Activated CD8-positive, alpha-beta memory T cell treated with anti-CD3 and anti-CD28 coated beads, Interleukin-2, amount 50 U/mL, for 48 hours (primary cell): ENCODE measurements at regions not wholly inside any gene's neighbourhood (a gene's known extent, or its start where the extent isn't known, plus 50 kb on each side); places are given as distances from the start of the nearest gene placed in this dataset.
"Not testable (repeated sequence)": the region's sequence is repeated elsewhere in the genome, so short reads cannot be mapped to it uniquely, and the experiment has no call there.

Experiments used
- DNase-seq: peaks from one replicate; pipeline ENCODE4 v3.0.0-alpha.2; 2020

DNA sequence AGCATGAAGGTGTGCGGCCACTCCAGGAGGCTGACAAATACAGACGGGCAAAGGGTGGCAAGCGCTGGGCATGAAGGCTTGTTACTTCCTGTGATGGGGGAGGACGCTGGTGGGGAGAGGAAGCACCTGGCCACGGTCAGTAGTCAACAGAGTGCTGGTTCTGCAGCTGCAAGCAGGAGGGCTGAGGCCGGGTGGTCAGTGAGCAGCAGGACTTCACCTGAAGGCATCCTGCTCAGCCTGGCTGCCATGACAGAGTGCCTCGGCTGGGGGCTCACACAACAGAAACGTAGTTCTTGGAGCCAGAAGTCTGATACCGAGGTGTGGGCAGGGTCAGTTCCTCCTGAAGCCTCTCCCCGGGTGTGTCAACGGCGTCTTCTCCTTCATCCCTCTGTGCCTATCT is 118.6 kb upstream of the IRX4 start:
- DNase-seq = no peak

DNA sequence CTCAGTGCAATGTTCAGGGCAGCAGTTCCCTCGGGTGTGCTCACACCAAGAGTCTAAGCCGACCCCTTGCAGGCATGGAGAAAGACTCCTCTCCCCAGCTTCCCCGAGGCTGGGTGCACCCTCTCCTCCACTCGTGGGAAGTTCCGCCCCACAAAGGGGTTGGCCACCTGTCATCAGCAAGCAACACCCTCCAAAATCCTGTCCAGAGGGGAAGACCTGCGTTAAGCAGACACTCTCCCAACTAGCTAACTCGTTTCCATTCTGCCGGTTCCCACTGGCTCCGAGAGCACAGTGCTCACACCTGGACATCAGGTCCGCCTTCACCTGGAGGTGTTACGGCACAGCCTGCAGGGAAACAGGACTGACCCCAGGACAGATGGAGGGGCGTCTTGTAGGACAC is 117.9 kb upstream of the IRX4 start:
- no peak for DNase-seq

DNA sequence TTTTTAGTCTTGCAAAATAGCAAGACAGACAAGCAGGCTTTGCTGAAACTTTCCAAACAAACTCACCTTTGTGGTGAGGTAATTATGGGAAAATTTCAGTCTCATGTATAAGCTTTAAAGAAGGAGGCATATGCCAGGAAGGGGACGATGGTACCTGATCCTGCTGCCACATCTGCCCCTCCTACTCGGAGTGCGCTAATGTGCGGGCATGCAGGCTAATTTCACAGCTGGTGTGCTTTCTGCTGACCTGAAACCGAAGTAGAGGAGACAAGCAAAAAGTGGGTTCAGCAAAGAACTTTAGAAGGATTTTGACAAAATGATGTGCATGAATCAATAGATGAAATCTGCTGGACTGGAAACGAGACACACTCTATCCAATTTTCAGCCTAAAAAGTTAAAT is 117.1 kb upstream of the IRX4 start:
- no peak for DNase-seq

DNA sequence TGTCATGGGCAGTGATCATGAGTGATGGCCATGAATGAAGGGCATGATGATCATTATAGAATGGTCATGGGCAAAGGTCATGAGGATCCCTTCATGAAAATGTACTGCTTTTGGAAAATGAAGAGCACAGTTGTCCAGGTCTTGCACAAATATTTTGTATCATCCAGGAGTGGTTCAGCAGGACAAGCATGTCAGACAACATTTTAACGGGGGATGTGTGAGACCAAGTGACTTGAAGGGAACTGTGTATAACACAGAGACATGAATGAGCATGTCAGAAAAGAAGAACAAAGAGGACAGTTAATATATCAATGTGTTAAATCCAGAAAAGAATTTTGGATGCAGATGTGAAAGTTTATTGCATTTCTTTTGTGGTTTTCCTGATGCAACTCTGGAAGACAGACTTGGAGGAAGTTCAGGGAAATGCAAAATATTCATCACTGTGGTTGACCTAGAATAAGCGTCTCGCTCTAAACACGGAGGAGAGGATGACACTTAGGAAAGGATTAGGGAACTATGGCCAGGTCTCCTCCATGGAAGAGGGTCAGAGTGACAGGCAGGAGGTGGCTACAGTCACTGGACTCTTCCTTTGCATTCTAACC is 116.1 kb upstream of the IRX4 start:
- no peak for DNase-seq

DNA sequence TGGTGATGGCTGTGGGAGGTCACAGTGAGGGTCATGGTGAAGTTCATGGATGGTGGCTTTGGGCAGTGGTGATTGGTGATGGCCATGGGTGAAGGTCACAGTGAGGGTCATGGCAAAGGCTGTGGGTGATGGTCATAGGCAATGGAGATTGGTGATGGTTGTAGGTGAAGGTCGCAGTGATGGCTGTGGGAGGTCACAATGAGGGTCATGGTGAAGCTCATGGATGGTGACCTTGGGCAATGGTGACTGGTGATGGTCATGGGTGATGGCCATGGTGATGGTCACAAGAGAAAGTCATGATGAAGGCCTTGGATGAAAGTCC is 115.6 kb upstream of the IRX4 start:
- DNase-seq = no peak

DNA sequence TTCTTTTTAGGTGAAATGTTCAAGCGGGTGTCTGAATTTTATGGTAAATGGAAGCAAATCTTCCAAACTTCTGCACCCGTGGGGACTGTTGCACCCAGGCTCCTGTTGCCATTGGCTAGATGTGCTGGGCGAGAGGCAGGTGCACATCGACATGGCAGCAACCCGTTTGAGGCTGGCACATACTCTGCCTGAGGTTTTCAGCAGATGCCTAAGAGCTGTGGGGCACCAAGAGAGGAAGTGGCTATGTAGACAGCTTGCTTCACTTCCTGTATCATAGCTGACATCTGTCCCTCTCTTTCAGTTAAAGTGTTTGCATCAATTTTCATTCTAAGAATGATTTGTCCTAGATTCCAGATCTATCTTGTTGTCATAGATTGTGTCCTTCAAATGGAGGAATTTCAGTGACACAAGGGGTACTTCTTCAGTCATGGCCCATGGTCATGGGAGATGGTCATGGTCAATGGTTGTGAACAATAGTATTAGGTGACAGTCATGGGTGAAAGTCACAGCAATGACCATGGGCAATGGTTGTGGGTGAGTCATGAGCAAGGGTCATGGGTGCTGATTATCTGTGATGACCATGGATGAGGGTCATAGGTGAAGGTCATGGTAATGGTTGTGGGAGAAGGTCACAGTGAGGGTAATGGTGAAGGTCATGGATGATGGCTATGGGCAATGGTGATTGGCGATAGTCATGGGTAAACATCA is 115.1 kb upstream of the IRX4 start:
- DNase-seq = no peak

DNA sequence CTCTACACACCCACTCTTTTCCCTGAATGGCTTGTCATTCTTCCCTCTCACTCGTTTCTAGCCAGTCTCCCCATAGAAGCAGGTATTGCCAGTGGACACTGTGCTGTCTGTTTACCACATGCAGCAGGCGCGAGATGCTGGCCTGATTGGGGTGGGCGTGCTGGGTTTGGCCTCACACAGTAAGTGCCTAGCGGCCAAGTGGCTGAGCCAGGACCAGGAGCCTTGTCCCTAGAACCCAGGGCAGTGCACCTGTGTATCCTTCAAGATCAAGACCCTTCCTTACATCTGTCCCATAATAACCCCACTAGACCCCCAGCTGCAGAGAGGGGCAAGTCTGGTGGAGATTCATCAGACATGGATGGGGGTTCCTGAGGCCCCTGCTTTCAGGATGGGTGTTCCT is 112.8 kb upstream of the IRX4 start:
- DNase-seq = no peak

DNA sequence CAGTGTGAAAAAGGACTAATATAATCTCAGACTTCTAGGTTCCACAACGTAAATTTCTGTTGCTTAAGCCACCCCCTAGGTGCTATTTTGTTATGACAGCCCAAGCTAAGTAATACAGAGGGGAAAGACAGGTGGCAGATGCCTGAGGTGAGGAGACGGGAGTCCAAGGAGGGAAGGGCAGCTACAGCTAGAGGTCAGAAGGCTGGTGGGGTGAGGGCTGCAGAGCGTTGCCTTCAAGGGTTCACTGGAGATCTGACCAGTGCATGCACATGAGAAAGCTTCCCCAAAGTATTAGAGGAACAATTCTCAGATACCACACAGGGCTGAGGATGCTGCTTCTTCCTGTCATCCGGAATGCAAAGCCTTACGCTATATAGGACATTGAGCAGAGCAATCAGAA is 104.7 kb upstream of the IRX4 start:
- no peak for DNase-seq

DNA sequence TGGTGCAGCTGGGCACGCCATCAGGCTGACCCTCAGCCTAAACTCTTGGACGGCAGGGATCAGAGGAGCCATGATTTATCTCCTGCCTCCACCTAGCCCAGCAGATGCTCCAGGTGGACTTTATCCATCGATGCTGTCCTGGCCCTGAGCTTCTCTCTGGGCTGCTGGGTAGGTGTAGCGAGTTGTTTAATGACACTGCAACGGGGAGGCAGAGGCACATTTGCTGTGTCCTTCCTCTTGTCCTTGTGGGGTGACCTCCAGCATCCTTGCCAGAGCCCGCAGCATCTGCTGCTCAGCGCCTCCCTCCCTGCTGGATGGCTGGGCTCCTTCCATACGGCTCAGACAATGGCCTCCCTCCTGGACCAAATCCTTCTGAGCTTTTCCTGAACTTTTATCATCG is 103.1 kb upstream of the IRX4 start:
- DNase-seq = no peak

DNA sequence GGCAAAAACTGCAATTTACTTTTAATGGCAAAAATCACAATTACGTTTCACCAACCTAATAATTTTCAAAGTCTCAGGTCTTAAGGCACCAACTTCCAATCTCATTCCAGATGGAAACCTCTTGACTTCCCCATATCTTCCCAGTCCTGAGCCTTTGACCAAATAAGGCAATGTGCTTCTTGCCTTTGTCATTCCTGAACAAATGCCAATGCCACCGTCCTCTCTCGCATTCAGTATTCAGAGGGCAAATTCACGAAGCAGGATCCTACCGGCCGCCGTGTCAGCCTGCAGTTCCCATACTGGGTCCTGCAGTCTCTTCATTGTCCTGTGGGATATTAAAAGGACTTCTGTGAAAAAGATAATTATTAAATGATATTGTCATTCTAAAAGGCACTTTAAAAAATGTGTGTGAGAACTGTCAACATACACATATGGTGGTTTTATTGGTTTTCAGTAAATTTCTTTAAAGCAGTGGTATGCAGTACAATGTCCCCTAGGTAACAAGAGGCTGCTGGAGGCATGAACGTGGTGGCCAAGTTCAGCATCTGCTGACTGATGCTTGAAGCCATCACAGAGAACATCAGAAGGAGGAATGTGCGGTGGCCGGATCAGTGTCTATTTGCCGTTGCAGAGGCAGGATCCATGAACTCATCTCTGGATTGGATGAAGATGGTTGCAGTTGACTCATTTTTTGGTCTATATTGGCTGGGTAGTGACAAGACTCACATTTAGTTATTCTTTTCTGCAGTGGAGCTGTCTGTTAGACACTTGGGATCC is 101.4 kb upstream of the IRX4 start:
- DNase-seq = no peak

DNA sequence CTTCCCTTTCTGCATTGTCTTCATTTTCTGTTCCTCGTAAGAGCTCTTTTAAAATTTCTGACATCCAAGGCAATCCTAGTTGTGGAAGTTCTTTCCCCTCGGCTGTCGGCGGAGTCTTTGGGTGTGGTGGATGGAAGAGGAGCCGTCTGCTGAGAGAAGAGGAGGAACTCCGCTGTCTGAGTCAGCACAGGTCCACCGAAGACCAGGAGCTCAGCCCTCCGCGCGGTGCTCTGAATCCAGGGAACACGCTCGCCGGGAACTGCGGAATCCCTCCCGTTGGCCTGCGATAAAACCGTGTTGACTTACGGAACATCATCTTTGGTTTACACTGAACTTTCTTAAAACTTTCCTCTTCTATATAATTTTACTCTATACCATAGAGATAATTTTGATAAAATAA is 100.7 kb upstream of the IRX4 start:
- no peak for DNase-seq

DNA sequence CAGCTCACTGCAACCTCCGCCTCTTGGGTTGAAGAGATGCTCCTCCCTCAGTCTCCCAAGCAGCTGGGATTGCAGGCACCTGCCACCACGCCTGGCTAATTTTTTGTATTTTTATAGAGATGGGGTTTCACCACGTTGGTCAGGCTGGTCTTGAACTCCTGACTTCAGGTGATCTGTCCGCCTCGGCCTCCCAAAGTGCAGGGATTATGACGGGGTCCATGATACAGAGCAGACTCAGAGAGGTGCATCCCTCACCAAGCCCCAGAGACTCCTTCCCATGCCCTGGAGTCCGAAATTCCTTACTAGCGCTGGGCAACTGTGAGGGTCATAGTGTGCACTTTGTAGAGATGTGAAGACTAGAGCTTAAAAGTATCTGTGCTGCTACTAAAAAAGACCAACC is 99.8 kb upstream of the IRX4 start:
- DNase-seq = not testable (repeated sequence)

DNA sequence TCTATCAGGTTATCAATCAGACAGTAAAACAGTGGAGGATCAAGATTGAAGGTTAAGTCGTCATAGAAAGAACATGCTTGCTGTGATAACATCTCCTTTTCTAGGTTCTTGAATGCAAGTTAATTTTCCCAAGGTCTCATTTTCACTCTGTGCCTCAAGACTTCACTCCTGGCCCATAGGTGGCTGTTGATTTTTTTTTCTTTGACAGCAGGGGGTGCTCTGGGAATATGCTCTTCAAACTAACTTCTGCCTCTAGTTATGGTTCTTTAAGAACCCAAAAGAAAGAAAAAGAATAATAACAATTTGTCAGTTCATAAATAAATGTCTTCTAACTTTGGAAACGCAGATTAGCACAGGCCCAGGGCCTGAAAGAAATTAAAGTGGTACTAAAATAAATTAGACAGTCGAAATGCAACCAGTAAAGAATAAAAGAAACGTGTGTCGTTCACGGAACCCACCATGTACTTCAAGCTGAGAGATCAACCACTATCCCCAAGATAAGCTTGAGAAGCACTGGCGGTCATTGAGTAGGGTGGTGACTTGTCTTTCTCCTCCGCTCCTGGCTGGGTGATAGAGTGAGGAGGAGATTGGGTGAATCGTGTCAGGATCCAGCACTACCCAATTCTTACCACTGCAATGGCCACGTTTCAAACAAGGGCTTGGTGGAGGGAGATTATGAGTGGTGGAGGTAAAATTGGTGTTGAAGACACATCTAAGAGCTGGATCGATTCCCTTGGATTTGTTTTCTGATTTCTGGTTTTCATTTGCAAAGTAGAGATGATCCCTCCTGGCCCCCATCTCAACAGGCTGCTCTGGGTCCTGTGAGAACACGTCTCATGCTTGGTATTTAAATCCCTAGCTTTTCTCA is 93.4 kb upstream of the IRX4 start:
- DNase-seq = no peak

DNA sequence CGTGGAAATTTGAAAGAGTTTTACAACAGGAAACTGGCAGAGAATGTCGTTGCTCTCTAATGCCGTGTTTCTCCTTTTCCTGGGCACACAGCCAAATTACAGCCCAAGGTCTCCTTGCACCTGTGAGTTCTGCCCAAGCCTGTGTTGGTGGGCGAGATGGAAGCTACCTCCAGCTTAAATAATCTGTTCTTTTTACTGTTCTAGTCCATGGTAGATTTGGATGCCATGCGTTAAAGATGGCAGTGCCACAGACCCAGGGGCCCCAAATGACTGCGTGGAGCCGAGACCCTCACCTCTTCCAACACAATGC is 92.6 kb upstream of the IRX4 start:
- DNase-seq = no peak

DNA sequence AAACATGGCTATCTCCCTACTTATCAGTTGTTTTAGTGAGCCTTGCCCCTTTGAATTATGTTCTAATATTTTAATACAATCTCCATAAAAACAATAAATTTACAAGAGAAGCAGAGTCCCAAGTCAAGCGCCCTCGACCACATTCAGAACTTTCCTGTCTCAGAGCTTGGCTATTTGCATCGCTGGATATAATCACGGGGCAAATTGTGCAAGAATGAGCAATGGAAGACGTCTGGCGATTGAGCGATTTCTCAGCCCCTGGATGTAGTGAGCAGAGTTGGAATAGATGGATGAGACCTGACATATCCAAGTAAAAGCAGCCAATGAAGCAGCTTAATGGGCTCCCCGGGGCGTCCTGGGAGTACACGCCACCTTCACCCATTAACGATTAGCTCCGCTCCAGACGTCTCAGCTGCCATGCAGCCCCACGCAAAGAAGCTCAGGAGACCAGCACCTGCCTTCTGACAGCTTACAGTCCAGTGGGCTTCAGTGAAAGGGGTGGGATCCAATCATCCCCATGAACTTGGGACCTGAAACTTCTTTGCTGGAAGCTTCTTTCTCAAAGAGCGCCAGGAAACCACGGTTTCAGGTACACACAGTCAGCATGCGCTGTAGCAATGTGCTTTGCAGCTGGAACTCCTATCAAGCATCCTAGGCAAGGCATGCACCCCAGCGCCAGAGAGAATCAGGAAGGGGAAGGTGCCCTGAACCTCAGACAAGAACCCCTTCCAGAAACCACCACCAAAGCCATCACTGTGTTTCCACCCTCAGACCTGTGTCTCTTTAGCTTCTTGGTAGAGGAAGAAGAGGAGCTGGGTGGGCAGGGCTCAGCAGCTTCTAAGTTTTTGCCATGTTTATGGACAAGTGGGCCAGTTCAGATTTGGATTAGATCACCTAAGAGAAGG is 92.0 kb upstream of the IRX4 start:
- DNase-seq = no peak

DNA sequence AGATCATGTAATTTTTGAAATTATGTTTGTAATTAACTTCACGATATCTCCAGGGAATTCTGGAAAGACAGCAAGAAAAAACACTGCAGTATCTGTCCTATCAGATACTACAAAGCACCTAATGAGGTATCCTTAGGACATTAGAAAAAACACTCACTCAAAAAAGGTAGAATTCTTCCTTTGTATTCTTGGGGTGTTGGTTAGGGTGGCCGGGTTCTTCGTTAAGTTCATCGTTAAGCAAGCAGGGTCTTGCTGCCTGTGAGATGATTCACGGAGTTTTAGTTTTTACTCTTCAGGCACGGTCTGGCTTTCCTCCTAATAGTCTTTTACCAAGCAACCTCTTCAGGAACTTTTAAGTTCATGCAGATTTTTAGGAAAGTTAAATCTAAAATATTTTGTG is 91.4 kb upstream of the IRX4 start:
- no peak for DNase-seq

DNA sequence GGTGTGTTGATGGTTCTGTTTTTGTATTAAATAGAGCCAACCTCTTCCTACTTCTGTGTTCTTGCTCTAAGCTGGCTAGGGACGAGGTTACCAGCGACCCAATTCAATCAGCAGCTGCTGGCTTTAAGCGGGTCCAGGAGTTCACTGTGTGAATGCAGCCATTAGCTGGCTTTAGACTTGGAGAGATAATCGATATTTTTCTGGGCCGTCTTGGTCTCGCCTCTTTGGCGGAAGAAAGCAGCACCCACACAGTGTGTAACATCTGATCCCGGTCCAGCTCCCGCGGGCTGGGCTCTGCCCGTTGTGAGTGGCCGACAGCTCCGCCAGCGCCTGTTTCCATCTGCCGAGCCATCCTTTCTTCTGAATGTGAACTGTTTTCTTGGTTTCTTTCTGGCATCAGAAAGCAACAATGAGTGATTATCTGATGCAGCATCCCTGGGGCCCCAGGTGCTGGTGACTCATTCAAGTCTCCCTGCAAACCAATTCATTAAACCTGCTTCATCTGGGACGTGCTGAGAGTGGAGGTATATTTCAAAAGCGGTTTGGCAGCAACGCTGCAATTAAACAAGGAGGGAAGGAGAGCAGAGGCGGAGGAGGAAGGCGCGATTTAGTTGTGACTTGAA is 90.8 kb upstream of the IRX4 start:
- no peak for DNase-seq

DNA sequence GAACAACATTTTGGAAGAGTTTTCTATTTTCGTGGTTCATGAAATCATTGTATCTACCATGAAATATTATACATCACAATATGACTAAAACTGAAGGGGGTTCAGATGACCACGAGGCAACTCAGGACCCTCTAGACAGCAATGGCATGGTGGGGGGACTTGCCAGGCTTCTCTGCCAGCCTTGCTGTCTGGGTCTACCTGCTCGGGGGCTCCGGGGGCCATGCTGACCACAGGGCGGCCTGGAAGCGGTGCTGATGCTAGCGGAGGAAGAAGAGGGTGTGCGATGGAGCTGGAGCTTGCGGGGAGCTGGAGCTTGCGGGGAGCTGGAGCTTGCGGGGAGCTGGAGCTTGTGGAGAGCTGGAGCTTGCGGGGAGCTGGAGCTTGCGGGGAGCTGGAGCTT is 89.2 kb upstream of the IRX4 start:
- no peak for DNase-seq

DNA sequence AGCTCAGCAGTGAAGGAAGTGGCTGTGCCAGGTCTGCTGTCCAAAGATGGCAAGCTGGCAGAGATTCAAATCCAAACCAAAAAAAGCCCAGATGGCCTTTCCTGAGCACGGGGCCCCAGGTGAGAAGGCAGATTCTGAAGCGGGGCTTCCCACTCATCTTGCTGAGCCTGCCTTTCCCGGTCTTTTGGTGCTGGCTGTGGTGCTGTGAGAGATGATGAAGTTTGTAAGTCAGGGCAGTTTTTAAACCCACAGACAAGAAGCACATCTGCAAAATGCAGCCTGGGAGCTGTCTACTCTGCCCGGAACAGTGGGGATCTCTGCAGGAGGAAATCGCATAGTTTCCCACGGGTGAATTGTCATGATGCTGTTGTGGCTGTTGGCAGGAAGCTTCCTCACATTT is 85.0 kb upstream of the IRX4 start:
- no peak for DNase-seq

DNA sequence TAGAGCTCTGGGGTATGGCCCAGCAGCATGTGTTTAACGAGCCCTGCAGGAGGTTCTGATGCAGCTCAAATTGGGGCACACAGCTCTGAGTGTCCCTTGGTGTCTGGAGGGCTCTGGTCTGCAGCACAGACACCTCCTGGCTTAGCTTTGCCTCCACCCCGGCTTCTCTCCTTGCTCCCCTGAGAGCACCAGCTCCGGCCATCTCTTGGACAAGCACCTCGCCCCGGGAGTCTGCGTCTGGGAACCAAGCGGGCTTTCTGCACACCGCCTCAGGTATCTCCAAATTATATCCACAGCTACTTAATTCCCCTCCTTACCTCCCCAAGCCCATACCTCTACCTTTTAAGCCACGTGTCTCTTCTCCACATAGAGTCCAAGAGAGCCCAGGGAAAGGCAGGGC is 83.7 kb upstream of the IRX4 start:
- no peak for DNase-seq

DNA sequence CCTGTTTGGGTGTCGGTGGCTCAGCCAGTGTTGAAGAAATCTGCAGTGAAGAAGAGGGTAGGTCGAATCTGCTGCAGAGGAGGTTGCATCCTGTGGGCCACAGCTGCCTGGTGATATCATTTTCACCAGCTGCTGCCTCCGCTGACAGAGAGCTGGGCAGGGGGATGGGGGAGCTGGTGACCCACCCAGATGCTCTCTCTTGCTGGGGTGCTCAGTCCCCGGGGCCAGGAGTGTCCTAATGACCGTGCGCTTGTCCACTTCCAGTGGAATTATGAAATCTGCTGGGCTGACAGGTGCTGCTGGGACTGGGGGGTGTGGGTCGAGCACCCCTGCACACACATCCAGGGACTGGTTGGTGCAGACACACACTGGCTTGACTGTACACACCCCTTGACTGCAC is 83.2 kb upstream of the IRX4 start:
- DNase-seq = no peak

DNA sequence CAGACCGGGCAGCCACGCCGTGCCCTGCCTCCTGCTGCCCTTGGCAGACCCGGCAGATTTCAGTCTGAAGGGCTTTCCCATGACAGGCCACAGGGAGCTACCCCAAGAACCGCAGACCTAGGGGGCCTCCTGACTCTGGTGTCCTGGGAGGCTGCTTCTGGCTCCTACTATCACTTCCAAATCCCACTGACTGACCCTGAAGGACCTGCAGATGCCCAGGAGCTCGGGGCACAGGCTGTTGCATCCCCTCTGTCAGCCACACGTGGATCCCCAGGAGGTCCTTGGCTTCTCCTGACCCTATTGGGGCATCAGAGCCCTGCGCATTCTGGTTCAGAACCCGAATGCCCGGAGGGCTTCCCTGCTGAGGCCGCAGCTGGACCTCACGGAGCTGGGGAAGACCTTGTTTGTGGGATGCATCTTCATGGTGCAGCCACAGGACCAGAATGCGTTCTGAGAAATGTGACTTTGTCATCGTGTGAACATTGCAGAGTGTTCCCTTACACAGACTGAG is 81.3 kb upstream of the IRX4 start:
- DNase-seq = no peak
